CD4-positive, alpha-beta T cell treated with Interleukin-12 subunit alpha and Interleukin-12 subunit beta, for 1 hour (primary cell): ENCODE measurements at regions not wholly inside any gene's neighbourhood (a gene's known extent, or its start where the extent isn't known, plus 50 kb on each side); places are given as distances from the start of the nearest gene placed in this dataset.
"Not testable (repeated sequence)": the region's sequence is repeated elsewhere in the genome, so short reads cannot be mapped to it uniquely, and the experiment has no call there.

Source experiments
- DNase-seq: peaks from one replicate; pipeline ENCODE4 v3.0.0-alpha.2; 2020

- no peak for DNase-seq
Observed at GRCh38 chr3:95212117-95212516, 1149.3 kb downstream of the NSUN3 start.

- no peak for DNase-seq
Observed at GRCh38 chr3:95215437-95215957, 1152.6 kb downstream of the NSUN3 start.

- no peak for DNase-seq
Observed at GRCh38 chr3:95217661-95218060, 1154.8 kb downstream of the NSUN3 start.

DNA sequence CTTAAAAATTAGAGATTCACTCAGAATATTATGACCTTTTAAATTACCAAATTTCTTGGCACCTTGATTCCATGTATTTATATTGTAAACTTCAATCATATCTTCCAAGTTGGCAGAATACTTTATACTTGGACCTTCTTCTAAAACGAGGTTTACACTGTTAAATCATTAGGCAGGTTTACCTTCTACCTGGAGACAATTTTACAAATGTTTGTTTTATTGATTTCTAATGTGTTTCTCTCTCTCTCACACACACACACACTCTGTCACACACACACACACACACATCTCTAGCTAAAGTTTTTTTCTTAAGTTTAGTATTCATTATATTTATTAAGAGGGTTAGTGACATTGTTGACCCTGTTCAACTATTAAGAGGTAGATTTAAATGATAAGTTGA lies 1155.6 kb downstream of the NSUN3 start:
- DNase-seq: no peak

- no peak for DNase-seq
Observed at GRCh38 chr3:95226437-95226836, 1163.6 kb downstream of the NSUN3 start.

DNA sequence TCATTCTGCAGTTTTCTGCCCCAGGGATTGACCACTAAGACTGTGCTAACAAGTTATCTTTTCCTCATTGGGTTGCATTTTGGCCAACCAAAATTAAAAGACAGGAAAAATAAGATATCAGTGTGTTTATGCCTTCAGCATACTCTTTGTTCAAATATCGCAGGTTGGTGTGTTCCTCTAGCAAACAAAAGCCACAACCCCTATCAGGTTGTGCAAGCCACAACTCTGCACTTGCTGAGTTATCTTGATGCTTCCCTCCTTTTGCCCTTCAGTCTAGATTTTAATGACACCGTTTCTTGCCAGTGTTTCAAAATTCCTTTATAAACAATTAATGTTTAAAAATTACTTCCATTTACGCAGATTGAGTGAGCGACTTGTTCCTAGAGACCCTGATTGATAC lies 1164.2 kb downstream of the NSUN3 start:
- no peak for DNase-seq

GRCh38 chr3:95228416-95228815 lies 1165.6 kb downstream of the NSUN3 start:
- DNase-seq: no peak

DNA sequence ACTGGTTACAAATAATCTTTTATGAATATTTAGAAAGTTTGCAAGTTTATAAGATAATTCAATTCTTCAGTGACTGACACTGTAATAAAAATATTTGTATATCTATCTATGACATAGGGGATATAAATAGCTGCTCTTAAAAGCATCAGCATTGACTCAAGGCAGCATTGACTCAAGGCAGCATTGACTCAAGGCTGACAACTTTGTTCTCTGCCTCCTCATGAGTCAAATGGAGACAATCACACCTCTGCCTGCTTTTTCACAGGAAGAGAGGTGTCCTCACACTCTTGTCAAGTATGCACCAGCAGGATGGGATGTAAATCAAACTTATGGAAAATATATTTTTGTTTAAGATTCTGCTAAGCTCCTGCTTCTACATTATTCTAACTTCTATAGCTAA lies 1173.1 kb downstream of the NSUN3 start:
- no peak for DNase-seq

DNA sequence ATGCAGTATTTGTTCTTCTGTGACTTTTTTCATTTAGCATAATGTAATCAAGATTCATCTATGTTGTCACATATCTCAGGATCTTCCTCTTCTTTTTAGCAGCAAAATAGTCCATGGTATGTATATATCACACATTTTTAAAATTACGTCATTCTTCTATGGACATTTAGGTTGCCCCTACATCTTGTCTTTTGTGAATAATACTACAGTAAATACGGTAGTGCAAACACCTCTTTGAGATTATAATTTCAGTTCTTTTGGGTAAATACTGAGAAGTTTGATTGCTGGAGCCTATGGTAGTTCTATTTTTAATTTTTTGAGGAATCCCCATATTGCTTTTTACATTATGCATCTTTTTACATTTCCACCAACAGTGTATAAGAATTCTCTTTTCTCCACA lies 1174.9 kb downstream of the NSUN3 start:
- no peak for DNase-seq

DNA sequence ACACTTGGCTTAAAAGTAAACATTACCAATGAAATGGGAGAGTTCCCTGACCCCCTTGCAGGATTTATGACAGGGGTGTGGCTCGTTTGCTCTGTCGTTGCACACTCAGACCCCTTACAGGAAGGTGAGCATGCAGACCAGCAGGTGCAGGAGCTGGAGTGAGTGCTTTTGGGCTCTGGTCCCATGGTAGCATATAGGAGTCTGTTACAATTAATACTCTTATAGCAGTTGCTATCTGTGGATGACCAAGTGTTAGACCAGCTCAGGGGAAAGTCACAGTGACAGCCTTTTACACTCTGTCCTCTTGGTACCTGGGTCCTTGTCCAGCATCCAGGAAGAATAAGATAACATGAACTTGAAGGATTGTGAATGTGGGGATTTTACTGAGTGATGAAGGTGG lies 1177.5 kb downstream of the NSUN3 start:
- no peak for DNase-seq

DNA sequence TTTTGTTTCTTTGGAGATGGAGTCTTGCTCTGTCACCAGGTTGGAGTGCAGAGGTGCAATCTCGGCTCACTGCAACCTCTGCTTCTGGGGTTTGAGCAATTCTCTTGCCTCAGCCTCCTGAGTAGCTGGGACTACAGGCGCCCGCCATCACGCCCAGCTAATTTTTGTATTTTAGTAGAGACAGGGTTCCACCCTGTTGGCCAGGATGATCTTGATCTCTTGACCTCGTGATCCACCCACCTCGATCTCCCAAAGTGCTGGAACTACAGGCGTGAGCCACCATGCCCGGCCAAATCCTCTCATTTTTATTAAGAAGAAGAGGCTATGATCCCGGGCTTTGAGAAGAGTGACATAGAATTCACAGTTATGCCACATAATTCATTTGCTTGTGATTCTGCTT lies 1178.4 kb downstream of the NSUN3 start:
- not testable (repeated sequence) for DNase-seq

DNA sequence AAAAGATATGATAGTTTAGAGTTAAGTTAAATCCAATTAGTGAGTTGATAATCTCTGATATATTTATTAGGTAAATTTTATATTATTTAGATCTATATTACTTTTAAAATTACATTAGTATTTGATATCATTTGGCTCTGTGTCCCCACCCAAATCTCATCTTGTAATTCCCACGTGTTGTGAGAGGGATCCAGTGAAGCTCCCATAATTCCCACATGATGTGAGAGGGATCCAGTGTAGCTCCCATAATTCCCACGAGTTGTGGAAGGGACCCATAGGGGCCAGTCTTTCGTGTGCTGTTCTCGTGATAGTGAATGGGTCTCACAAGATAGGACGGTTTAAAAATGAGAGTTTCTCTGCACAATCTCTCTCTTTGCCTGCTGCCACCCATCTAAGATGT lies 1183.6 kb downstream of the NSUN3 start:
- DNase-seq: no peak

- no peak for DNase-seq
Observed at GRCh38 chr3:95254061-95254460, 1191.2 kb downstream of the NSUN3 start.

DNA sequence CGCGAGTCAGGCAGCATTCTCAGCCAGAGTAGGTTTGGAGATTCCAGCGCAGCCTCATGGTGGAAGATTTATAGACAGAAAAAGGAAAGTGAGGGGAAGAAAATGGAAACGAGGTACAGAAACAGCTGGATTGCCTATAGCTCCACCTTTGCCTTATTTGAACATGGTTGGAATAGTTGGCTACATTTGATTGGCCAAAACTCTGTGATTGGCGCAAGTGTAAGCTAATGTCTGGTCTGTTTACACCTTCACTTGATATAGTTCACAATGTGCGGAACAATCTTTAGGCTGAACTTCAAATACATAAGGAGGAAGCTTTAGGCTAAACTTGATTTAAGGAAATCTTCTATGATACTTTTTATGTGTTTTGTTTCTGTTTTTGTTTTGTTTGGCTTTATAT lies 1191.9 kb downstream of the NSUN3 start:
- DNase-seq: no peak

GRCh38 chr3:95265129-95265528 lies 1202.3 kb downstream of the NSUN3 start:
- no peak for DNase-seq

GRCh38 chr3:95271395-95271794 lies 1208.5 kb downstream of the NSUN3 start:
- DNase-seq: no peak

DNA sequence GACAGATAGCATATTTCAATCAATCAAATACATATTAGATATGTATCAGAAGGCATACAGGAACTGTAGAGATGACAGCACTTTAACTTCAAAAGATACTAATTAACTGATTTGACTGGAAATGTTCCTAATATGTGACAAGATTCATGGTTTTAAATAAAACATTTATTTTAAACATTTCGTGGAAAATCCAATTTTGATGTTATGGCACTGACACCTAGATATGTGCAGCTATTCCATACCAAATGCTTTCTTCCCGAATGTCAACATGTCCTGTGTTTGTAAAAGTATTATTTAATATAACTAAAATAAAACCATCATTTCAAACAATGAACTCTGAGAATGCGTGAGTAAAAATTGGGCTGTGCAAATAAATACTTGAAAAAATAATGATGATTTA lies 1209.3 kb downstream of the NSUN3 start:
- DNase-seq: no peak

DNA sequence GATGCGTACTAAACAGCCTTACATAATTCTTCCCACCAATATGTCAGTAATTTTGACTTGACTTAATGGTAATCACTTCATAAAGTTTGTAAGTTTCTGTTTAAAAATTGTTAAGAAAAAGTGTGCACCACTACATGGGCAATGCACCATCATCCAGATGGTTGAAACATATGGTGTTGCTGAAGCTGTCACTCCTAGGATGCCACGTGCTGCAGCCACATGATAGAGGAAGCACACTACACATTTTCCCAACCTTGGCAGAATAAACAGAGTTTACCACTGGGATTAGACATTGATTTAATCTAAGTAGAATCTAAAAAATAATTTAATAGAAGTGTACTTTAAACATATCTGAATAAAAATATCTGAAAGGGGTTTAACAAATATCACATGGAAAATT lies 1209.9 kb downstream of the NSUN3 start:
- no peak for DNase-seq

DNA sequence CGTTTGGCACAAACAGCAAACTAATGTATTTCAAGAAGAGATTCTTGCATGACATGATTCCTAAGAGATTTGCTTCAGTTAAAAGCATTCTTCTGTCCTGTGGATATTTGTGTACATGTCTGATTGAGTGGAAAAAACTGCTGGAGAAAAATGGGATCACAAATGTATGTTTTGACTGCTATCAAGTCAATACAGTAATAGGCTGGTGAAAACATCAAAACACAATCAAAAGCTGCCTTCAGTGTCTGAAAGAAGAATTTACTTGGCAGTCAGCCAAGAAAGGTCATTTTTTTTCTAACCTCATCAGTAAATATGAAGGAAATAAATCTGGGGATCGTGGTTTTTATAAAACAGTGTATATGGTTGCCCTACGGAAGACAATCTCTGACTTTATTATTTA lies 1214.8 kb downstream of the NSUN3 start:
- DNase-seq: no peak

- DNase-seq: no peak
Observed at GRCh38 chr3:95280711-95281352, 1218.0 kb downstream of the NSUN3 start.

DNA sequence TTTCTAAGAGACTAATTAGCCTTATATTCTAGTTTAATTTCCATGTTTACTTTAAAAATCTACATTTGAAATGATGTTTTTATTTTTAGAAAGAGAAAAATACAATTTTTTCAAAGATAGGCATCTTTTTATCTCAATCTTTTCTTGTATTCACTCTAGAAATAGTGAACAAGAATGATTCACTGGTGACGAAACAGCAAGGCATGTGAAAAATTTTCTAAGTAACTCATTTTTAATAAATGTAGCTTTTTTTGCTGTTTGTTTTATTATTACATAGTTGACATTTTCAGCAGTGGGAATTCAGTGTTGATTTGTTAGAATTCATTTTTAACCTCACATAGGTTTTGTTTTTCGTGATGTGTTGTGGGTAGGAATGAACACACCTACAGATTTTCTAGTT lies 1226.4 kb downstream of the NSUN3 start:
- DNase-seq: no peak

- DNase-seq: no peak
Observed at GRCh38 chr3:95297581-95297980, 1234.7 kb downstream of the NSUN3 start.

- no peak for DNase-seq
Observed at GRCh38 chr3:95302044-95302443, 1239.2 kb downstream of the NSUN3 start.

DNA sequence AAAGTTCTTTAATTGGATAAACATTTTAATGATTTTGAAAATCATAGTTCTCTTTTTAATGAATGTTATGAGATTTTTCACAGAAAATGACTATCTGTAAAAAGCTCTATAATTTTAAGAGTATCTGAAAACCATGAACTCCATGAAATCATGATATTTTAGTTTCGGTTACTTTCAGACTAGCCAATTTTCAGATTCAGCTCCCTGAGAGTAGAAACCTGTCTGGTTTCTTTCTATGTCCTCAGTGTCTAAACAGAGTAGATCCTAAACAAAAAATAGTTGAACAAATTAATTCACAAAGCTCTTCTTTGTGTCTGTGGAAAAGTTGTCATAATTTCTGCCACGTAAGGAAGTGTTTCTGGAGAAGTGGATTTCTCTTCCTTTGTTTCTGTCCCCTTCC lies 1247.7 kb downstream of the NSUN3 start:
- DNase-seq: no peak

GRCh38 chr3:95311272-95311671 lies 1248.4 kb downstream of the NSUN3 start:
- DNase-seq: no peak
